ENCODE measurements at regions not wholly inside any gene's neighbourhood (a gene's known extent, or its start where the extent isn't known, plus 50 kb on each side); places are given as distances from the start of the nearest gene placed in this dataset.

DNA sequence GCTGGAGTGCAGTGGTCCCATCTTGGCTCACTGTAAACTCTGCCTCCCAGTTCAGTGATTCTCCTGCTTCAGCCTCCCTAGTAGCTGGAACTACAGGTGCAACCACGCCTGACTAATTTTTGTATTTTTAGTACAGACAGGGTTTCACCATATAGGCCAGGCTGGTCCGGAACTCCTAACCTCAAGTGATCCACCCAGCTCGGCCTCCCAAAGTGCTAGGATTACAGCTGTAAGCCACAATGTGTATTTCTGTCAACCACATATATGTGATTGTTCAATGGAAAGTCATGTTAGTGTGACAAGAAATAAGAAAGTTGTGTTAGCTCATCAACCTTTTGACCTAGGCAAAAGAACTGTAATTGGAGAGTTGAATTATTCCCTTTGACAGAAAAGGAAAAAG, 677.1 kb upstream of the CHD1 start:
- Histone ChIP-seq H3K4me1 (ENCODE audit: insufficient read depth, low read length, poor library complexity, severe bottlenecking) (no peaks in the 10 kb centered on the region), H3K36me3 (ENCODE audit: insufficient read depth, low read length) (no peaks in the 10 kb centered on the region), H2AFZ (ENCODE audit: low read length) (no peak overlapping the region), H4K20me1 (ENCODE audit: insufficient read depth, low read length) (no peaks in the 10 kb centered on the region), H3K9me3 (ENCODE audit: low read length) (no peaks in the 10 kb centered on the region), H3K4me2 (ENCODE audit: low read length) (no peak overlapping the region), H3K9me2 (ENCODE audit: insufficient read depth, low read length) (no peaks in the 10 kb centered on the region), H3K27ac (ENCODE audit: low read depth, low read length, poor library complexity, severe bottlenecking) (no peak overlapping the region), H3K4me3 (ENCODE audit: low read depth, low read length, poor library complexity, severe bottlenecking) (no peak overlapping the region), H3K79me2 (ENCODE audit: insufficient read depth, low read depth, low read length) (no peaks in the 10 kb centered on the region)
- CTCF ChIA-PET (ENCODE audit: unreplicated experiment) = no interaction called here
- POLR2A ChIA-PET = no interaction called here
- intact Hi-C loops (cut with micrococcal nuclease; ENCODE audit: unreplicated experiment) = no loop called here
- no TSS peak for BruUV-seq (replicated peaks)
- no peak for TF ChIP-seq EZH2phosphoT487 (IDR thresholded peaks at IDR 0.05; ENCODE audit: borderline replicate concordance, low read depth, low read length)
- TF ChIP-seq CTCF (conservative IDR thresholded peaks at IDR 0.05; ENCODE audit: low read length) = no peak
- no peak for DNase-seq (ENCODE audit: low spot score)

- H3K36me3 ChIP-seq (ENCODE audit: insufficient read depth, low read length) = no peaks in the 10 kb centered on the region
- no peak overlapping the region for H3K4me3 ChIP-seq (ENCODE audit: low read depth, low read length, poor library complexity, severe bottlenecking)
- H4K20me1 ChIP-seq (ENCODE audit: insufficient read depth, low read length) = no peaks in the 10 kb centered on the region
- intact Hi-C loops (cut with micrococcal nuclease; ENCODE audit: unreplicated experiment) = no loop called here
- no TSS peak for BruUV-seq (replicated peaks)
- no peak overlapping the region for H3K27ac ChIP-seq (ENCODE audit: low read depth, low read length, poor library complexity, severe bottlenecking)
- H3K9me2 ChIP-seq (ENCODE audit: insufficient read depth, low read length) = no peaks in the 10 kb centered on the region
- no peak for DNase-seq (ENCODE audit: low spot score)
- H2AFZ ChIP-seq (ENCODE audit: low read length) = no peak overlapping the region
- CTCF ChIA-PET (ENCODE audit: unreplicated experiment) = no interaction called here
- H3K9me3 ChIP-seq (ENCODE audit: low read length) = no peaks in the 10 kb centered on the region
- H3K4me1 ChIP-seq (ENCODE audit: insufficient read depth, low read length, poor library complexity, severe bottlenecking) = no peaks in the 10 kb centered on the region
- H3K79me2 ChIP-seq (ENCODE audit: insufficient read depth, low read depth, low read length) = no peaks in the 10 kb centered on the region
- no peak for TF ChIP-seq EZH2phosphoT487 (IDR thresholded peaks at IDR 0.05; ENCODE audit: borderline replicate concordance, low read depth, low read length)
- TF ChIP-seq CTCF (conservative IDR thresholded peaks at IDR 0.05; ENCODE audit: low read length) = no peak
- H3K4me2 ChIP-seq (ENCODE audit: low read length) = no peak overlapping the region
- POLR2A ChIA-PET = no interaction called here
Observed at GRCh38 chr5:99600952-99601351, 672.1 kb upstream of the CHD1 start.

DNA sequence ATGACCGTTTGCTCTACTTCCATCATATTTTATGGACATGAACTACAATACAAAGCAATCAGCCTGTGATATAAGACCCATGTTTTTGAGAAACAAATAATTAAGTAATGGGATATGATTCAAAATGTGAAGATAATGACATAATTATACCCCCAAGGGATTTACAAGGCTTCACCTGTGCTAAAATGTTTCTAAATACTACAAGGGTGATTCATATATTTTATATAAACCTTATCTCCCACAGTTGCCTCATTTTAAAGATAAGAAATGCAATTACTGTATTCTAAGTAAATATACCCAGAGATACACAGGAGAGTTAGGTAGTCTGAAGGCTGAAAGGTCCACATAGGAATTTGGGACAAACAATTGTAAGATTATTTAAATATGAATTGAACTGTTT, 662.0 kb upstream of the CHD1 start:
- Histone ChIP-seq H3K27ac (ENCODE audit: low read depth, low read length, poor library complexity, severe bottlenecking) (no peak overlapping the region), H3K9me3 (ENCODE audit: low read length) (no peaks in the 10 kb centered on the region), H3K4me2 (ENCODE audit: low read length) (no peak overlapping the region), H3K4me3 (ENCODE audit: low read depth, low read length, poor library complexity, severe bottlenecking) (no peak overlapping the region), H4K20me1 (ENCODE audit: insufficient read depth, low read length) (no peaks in the 10 kb centered on the region), H3K9me2 (ENCODE audit: insufficient read depth, low read length) (no peaks in the 10 kb centered on the region), H3K36me3 (ENCODE audit: insufficient read depth, low read length) (no peaks in the 10 kb centered on the region), H3K79me2 (ENCODE audit: insufficient read depth, low read depth, low read length) (no peaks in the 10 kb centered on the region), H2AFZ (ENCODE audit: low read length) (no peak overlapping the region), H3K4me1 (ENCODE audit: insufficient read depth, low read length, poor library complexity, severe bottlenecking) (no peaks in the 10 kb centered on the region)
- TF ChIP-seq CTCF (conservative IDR thresholded peaks at IDR 0.05; ENCODE audit: low read length) = no peak
- ChIA-PET CTCF (ENCODE audit: unreplicated experiment) (no interaction called here), POLR2A (interaction anchor here (0.8 kb wide), 1 partner anchor 13 kb away, joined by 3 read pairs; no protein-coding TSS in a partner anchor)
- intact Hi-C loops (cut with micrococcal nuclease; ENCODE audit: unreplicated experiment) = no loop called here
- no TSS peak for BruUV-seq (replicated peaks)
- no peak for DNase-seq (ENCODE audit: low spot score)
